ENCODE measurements at regions not wholly inside any gene's neighbourhood (a gene's known extent, or its start where the extent isn't known, plus 50 kb on each side); places are given as distances from the start of the nearest gene placed in this dataset.

- no peak overlapping the region for H3K27ac ChIP-seq (ENCODE audit: insufficient read depth, low read length)
- DNase-seq (no peak), ATAC-seq (ENCODE audit: low read depth) (no peak)
- TF ChIP-seq CTCF (conservative IDR thresholded peaks at IDR 0.05; ENCODE audit: low read depth, low read length) (no peak), ELK1 (IDR thresholded peaks at IDR 0.05; ENCODE audit: borderline replicate concordance, low read depth, low read length) (no peak), MXI1 (IDR thresholded peaks at IDR 0.05; ENCODE audit: borderline replicate concordance, low read depth, low read length) (no peak), USF2 (IDR thresholded peaks at IDR 0.05; ENCODE audit: low read depth, low read length) (no peak), NFE2L2 (IDR thresholded peaks at IDR 0.05; ENCODE audit: low read depth, low read length) (no peak), CEBPB (IDR thresholded peaks at IDR 0.05; ENCODE audit: low read depth, low read length) (no peak), MAFK (IDR thresholded peaks at IDR 0.05; ENCODE audit: low read depth, low read length) (no peak), RCOR1 (IDR thresholded peaks at IDR 0.05; ENCODE audit: insufficient replicate concordance, low read length) (no peak), BHLHE40 (IDR thresholded peaks at IDR 0.05; ENCODE audit: low read depth, low read length) (no peak), FOS (IDR thresholded peaks at IDR 0.05; ENCODE audit: low read depth, low read length) (no peak), CHD1 (IDR thresholded peaks at IDR 0.05; ENCODE audit: low read depth, low read length) (no peak), POLR2A (IDR thresholded peaks at IDR 0.05; ENCODE audit: low read depth, low read length) (no peak), RFX5 (IDR thresholded peaks at IDR 0.05; ENCODE audit: low read depth, low read length) (no peak), MAZ (IDR thresholded peaks at IDR 0.05; ENCODE audit: borderline replicate concordance, low read depth, low read length) (no peak), SMC3 (IDR thresholded peaks at IDR 0.05; ENCODE audit: low read depth, low read length) (no peak), RAD21 (IDR thresholded peaks at IDR 0.05; ENCODE audit: low read length) (no peak)
- no peak overlapping the region for H3K23ac ChIP-seq (ENCODE audit: low read depth, low read length)
- no peak overlapping the region for H2BK15ac ChIP-seq (ENCODE audit: low read depth, low read length)
- no TSS peak for BruUV-seq (replicated peaks)
- no peaks in the 10 kb centered on the region for H3K36me3 ChIP-seq (ENCODE audit: control insufficient read depth, insufficient read depth, low read length)
- no peak overlapping the region for H2BK20ac ChIP-seq (ENCODE audit: low read depth, low read length)
- WGBS, 2 experiments (ENCODE audit: extremely low coverage in 2 of 2, insufficient read length in 1 of 2), result 88% methylated on average over 3 of the region's 8 CpGs; no CpG with 5 or more reads in 1 of the 2 experiments
- H3K9ac ChIP-seq (ENCODE audit: low read depth, low read length), result no peak overlapping the region
- no peaks in the 10 kb centered on the region for H3K4me1 ChIP-seq (ENCODE audit: control insufficient read depth, insufficient read depth, low read length)
- intact Hi-C loops (cut with micrococcal nuclease), result no loop called here
- H2AK5ac ChIP-seq (ENCODE audit: low read depth, low read length), result no peak overlapping the region
- H4K5ac ChIP-seq (ENCODE audit: low read depth, low read length), result no peak overlapping the region
- in situ Hi-C loops (cut with MboI; ENCODE audit: low sequenced_read_pairs), result no loop called here
- H3K14ac ChIP-seq (replicated peaks; ENCODE audit: low read depth, low read length), result no peak overlapping the region
- CTCF ChIA-PET, result no interaction called here
- no peak overlapping the region for H2AK9ac ChIP-seq (replicated peaks; ENCODE audit: low read depth, low read length, poor library complexity)
- H2BK5ac ChIP-seq (ENCODE audit: low read depth, low read length, poor library complexity, severe bottlenecking), result no peak overlapping the region
- POLR2A ChIA-PET (ENCODE audit: unreplicated experiment), result no interaction called here
- no peaks in the 10 kb centered on the region for H3K27me3 ChIP-seq (ENCODE audit: control insufficient read depth, insufficient read depth, low read length)
- no peak overlapping the region for H3K4ac ChIP-seq (ENCODE audit: low read depth, low read length)
- dilution Hi-C loops (cut with HindIII; ENCODE audit: low sequenced_read_pairs, unreplicated experiment), result no loop called here
- no peak overlapping the region for H4K8ac ChIP-seq (ENCODE audit: low read depth in 2 of 2, low read length in 2 of 2)
- no peak overlapping the region for H3K4me2 ChIP-seq (ENCODE audit: low read depth, low read length)
- H2BK120ac ChIP-seq (ENCODE audit: low read depth, low read length), result no peak overlapping the region
- no peak overlapping the region for H4K91ac ChIP-seq (ENCODE audit: insufficient read depth, low read depth, low read length)
- H3K4me3 ChIP-seq (ENCODE audit: insufficient read depth, low read depth, low read length), result no peak overlapping the region
- H3K9me1 ChIP-seq (ENCODE audit: insufficient read depth, low read length), result no peaks in the 10 kb centered on the region
- H3K56ac ChIP-seq (ENCODE audit: extremely low read depth, insufficient read depth, low read length), result no peak overlapping the region
- no peaks in the 10 kb centered on the region for H4K20me1 ChIP-seq (ENCODE audit: insufficient read depth, low read length)
- H2AFZ ChIP-seq (replicated peaks; ENCODE audit: low read length, poor library complexity), result no peak overlapping the region
- H3K79me1 ChIP-seq (ENCODE audit: low read depth in 1 of 2, low read length in 2 of 2), result no peaks in the 10 kb centered on the region
- H3K9me3 ChIP-seq (ENCODE audit: control insufficient read depth, insufficient read depth, low read length), result no peaks in the 10 kb centered on the region
- H3K18ac ChIP-seq (ENCODE audit: low read depth, low read length), result no peak overlapping the region
These were observed 74.7 kb upstream of the TLK1 start for GRCh38 chr2:171235262-171235881.

Measured in IMR-90 (cell line).